ENCODE measurements at regions not wholly inside any gene's neighbourhood (a gene's known extent, or its start where the extent isn't known, plus 50 kb on each side); places are given as distances from the start of the nearest gene placed in this dataset.

DNA sequence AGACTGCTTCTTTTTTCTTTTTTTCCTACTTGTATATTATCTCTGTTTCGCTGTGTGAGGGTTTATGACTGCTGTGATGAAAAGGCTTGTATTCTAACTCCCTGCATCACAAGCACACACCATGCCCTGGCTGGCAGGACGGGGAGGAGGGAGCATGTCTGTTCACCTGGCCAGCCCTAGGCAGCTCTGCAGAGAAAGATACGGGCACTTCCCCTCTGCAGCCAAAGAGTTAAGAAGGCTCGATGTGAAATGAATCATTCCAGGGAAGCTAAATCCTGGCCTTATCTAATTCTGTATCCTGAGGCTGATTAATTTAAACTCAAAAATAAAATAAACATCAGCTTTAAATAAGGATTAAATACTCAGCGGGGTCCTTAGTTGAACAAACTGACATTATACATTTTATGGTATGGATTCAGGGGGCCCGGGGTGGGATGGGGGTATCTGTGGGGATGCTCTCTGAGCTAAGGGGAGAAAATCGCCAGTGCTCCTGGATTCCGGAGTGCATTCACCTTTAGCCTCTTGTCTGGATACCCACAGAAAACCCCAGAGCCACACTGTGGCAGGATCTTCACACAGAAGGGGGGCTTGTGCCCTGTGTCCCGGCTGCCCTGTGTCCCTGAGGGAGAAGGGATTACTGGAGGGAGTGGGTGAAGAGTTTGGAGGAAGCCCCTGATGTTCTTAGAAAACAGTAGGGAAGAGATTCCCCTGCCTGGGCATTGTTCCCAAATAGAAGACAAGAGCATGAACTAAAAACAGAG, 321.5 kb downstream of the NPHP4 start (continued):
- TF ChIP-seq RELA (CRISPR knock-in tag; IDR thresholded peaks at IDR 0.05; ENCODE audit: borderline replicate concordance) (no peak), ZNF396 (CRISPR knock-in tag; IDR thresholded peaks at IDR 0.05; ENCODE audit: borderline replicate concordance) (no peak)
- TF ChIP-seq, protein P1, sequence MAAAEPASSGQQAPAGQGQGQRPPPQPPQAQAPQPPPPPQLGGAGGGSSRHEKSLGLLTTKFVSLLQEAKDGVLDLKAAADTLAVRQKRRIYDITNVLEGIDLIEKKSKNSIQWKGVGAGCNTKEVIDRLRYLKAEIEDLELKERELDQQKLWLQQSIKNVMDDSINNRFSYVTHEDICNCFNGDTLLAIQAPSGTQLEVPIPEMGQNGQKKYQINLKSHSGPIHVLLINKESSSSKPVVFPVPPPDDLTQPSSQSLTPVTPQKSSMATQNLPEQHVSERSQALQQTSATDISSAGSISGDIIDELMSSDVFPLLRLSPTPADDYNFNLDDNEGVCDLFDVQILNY (CRISPR knock-in tag; IDR thresholded peaks at IDR 0.05): no peak

DNA sequence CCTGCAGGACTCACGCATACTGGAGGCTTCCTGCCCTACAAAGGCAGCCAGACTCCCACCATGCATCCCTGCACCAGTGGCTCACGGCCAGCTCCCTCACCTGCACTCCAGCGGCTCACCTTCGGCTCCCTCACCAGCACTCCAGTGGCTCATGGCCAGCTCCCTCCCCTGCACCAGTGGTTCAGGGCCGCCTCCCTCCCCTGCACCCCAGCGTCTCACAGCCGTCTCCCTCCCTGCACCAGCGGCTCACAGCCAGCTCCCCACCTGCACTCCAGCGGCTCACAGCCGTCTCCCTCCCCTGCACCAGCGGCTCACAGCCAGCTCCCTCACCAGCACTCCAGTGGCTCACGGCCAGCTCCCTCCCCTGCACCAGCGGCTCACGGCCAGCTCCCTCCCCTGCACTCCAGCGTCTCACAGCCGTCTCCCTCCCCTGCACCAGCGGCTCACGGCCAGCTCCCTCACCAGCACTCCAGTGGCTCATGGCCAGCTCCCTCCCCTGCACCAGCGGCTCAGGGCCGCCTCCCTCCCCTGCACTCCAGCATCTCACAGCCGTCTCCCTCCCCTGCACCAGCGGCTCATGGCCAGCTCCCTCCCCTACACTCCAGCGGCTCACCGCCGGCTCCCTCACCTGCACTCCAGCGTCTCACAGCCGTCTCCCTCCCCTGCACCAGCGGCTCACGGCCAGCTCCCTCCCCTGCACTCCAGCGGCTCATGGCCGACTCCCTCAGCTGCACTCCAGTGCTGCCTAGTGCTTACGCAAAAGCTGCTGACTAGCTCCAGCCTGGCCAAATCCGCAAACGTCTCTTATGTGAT, 324.5 kb downstream of the NPHP4 start:
- ChIA-PET POLR2A (no interaction called here), CTCF (no interaction called here)
- Mint-ChIP-seq H3K9me3 (peaks cover 75% of the 10 kb centered on the region), H3K36me3 (peaks cover 59% of the 10 kb centered on the region), H3K4me1 (no peaks in the 10 kb centered on the region), H3K27ac (no peak overlapping the region), H3K4me3 (no peak overlapping the region; the same call in 1 of the 2 replicates), H3K27me3 (ENCODE audit: low read depth) (peaks cover 10% of the 10 kb centered on the region)
- no peak for ATAC-seq
- DNase-seq (ENCODE audit: low spot score): no peak
- TF ChIP-seq NFYB (CRISPR knock-in tag; conservative IDR thresholded peaks at IDR 0.05; ENCODE audit: low read depth) (no peak), ZBTB21 (CRISPR knock-in tag; IDR thresholded peaks at IDR 0.05; ENCODE audit: borderline replicate concordance) (no peak), NR3C1 (CRISPR knock-in tag; conservative IDR thresholded peaks at IDR 0.05; ENCODE audit: low read depth) (no peak), GTF2I (CRISPR knock-in tag; conservative IDR thresholded peaks at IDR 0.05) (no peak), ZNF416 (CRISPR knock-in tag; IDR thresholded peaks at IDR 0.05) (no peak), TP53 (CRISPR knock-in tag; IDR thresholded peaks at IDR 0.05) (no peak)
- TF ChIP-seq, protein P2, sequence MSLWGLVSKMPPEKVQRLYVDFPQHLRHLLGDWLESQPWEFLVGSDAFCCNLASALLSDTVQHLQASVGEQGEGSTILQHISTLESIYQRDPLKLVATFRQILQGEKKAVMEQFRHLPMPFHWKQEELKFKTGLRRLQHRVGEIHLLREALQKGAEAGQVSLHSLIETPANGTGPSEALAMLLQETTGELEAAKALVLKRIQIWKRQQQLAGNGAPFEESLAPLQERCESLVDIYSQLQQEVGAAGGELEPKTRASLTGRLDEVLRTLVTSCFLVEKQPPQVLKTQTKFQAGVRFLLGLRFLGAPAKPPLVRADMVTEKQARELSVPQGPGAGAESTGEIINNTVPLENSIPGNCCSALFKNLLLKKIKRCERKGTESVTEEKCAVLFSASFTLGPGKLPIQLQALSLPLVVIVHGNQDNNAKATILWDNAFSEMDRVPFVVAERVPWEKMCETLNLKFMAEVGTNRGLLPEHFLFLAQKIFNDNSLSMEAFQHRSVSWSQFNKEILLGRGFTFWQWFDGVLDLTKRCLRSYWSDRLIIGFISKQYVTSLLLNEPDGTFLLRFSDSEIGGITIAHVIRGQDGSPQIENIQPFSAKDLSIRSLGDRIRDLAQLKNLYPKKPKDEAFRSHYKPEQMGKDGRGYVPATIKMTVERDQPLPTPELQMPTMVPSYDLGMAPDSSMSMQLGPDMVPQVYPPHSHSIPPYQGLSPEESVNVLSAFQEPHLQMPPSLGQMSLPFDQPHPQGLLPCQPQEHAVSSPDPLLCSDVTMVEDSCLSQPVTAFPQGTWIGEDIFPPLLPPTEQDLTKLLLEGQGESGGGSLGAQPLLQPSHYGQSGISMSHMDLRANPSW (CRISPR knock-in tag; conservative IDR thresholded peaks at IDR 0.05; ENCODE audit: low read depth): no peak
- TF ChIP-seq, protein P3, sequence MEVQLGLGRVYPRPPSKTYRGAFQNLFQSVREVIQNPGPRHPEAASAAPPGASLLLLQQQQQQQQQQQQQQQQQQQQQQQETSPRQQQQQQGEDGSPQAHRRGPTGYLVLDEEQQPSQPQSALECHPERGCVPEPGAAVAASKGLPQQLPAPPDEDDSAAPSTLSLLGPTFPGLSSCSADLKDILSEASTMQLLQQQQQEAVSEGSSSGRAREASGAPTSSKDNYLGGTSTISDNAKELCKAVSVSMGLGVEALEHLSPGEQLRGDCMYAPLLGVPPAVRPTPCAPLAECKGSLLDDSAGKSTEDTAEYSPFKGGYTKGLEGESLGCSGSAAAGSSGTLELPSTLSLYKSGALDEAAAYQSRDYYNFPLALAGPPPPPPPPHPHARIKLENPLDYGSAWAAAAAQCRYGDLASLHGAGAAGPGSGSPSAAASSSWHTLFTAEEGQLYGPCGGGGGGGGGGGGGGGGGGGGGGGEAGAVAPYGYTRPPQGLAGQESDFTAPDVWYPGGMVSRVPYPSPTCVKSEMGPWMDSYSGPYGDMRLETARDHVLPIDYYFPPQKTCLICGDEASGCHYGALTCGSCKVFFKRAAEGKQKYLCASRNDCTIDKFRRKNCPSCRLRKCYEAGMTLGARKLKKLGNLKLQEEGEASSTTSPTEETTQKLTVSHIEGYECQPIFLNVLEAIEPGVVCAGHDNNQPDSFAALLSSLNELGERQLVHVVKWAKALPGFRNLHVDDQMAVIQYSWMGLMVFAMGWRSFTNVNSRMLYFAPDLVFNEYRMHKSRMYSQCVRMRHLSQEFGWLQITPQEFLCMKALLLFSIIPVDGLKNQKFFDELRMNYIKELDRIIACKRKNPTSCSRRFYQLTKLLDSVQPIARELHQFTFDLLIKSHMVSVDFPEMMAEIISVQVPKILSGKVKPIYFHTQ (CRISPR knock-in tag; IDR thresholded peaks at IDR 0.05): no peak
- TF ChIP-seq, protein P4, sequence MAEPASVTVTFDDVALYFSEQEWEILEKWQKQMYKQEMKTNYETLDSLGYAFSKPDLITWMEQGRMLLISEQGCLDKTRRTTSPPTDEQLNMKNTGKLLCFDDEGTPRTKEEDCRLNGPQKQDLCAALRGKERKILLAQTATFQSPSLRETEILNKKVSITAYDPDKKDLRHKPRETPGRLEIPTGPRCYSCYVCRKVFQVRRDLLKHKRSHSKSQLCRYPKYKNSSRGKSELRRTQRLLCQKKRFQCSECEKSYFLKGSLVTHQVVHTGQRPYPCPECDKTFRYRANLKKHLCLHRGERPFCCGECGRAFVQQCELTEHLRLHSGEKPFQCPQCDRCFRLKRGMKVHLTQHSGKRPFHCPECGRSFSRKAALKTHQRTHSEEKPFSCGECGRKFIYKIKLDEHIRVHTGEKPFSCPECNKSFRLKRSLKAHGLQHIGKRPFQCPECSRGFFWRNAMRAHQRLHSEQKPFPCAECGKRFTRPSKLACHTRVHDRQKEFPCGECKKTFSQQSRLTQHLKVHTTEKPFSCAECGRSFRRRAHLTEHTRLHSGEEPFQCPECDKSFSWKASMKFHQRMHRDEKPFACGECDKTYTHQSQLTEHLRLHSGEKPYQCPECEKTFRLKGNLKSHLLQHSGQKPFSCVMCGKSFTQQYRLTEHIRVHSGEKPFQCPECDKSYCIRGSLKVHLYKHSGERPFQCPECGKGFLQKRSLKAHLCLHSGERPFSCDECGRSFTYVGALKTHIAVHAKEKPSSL (CRISPR knock-in tag; conservative IDR thresholded peaks at IDR 0.05): no peak
- TF ChIP-seq, protein P5, sequence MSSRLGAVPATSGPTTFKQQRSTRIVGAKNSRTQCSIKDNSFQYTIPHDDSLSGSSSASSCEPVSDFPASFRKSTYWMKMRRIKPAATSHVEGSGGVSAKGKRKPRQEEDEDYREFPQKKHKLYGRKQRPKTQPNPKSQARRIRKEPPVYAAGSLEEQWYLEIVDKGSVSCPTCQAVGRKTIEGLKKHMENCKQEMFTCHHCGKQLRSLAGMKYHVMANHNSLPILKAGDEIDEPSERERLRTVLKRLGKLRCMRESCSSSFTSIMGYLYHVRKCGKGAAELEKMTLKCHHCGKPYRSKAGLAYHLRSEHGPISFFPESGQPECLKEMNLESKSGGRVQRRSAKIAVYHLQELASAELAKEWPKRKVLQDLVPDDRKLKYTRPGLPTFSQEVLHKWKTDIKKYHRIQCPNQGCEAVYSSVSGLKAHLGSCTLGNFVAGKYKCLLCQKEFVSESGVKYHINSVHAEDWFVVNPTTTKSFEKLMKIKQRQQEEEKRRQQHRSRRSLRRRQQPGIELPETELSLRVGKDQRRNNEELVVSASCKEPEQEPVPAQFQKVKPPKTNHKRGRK (CRISPR knock-in tag; IDR thresholded peaks at IDR 0.05; ENCODE audit: borderline replicate concordance): no peak
- TF ChIP-seq, protein P6, sequence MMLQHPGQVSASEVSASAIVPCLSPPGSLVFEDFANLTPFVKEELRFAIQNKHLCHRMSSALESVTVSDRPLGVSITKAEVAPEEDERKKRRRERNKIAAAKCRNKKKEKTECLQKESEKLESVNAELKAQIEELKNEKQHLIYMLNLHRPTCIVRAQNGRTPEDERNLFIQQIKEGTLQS (CRISPR knock-in tag; conservative IDR thresholded peaks at IDR 0.05): no peak
- TF ChIP-seq, protein P7, sequence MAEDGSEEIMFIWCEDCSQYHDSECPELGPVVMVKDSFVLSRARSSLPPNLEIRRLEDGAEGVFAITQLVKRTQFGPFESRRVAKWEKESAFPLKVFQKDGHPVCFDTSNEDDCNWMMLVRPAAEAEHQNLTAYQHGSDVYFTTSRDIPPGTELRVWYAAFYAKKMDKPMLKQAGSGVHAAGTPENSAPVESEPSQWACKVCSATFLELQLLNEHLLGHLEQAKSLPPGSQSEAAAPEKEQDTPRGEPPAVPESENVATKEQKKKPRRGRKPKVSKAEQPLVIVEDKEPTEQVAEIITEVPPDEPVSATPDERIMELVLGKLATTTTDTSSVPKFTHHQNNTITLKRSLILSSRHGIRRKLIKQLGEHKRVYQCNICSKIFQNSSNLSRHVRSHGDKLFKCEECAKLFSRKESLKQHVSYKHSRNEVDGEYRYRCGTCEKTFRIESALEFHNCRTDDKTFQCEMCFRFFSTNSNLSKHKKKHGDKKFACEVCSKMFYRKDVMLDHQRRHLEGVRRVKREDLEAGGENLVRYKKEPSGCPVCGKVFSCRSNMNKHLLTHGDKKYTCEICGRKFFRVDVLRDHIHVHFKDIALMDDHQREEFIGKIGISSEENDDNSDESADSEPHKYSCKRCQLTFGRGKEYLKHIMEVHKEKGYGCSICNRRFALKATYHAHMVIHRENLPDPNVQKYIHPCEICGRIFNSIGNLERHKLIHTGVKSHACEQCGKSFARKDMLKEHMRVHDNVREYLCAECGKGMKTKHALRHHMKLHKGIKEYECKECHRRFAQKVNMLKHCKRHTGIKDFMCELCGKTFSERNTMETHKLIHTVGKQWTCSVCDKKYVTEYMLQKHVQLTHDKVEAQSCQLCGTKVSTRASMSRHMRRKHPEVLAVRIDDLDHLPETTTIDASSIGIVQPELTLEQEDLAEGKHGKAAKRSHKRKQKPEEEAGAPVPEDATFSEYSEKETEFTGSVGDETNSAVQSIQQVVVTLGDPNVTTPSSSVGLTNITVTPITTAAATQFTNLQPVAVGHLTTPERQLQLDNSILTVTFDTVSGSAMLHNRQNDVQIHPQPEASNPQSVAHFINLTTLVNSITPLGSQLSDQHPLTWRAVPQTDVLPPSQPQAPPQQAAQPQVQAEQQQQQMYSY (CRISPR knock-in tag; IDR thresholded peaks at IDR 0.05): no peak
- TF ChIP-seq, protein P8, sequence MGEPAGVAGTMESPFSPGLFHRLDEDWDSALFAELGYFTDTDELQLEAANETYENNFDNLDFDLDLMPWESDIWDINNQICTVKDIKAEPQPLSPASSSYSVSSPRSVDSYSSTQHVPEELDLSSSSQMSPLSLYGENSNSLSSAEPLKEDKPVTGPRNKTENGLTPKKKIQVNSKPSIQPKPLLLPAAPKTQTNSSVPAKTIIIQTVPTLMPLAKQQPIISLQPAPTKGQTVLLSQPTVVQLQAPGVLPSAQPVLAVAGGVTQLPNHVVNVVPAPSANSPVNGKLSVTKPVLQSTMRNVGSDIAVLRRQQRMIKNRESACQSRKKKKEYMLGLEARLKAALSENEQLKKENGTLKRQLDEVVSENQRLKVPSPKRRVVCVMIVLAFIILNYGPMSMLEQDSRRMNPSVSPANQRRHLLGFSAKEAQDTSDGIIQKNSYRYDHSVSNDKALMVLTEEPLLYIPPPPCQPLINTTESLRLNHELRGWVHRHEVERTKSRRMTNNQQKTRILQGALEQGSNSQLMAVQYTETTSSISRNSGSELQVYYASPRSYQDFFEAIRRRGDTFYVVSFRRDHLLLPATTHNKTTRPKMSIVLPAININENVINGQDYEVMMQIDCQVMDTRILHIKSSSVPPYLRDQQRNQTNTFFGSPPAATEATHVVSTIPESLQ (CRISPR knock-in tag; IDR thresholded peaks at IDR 0.05): no peak

Measured in WTC11 (cell line).